Keratinocyte (primary cell): ENCODE measurements at regions not wholly inside any gene's neighbourhood (a gene's known extent, or its start where the extent isn't known, plus 50 kb on each side); places are given as distances from the start of the nearest gene placed in this dataset.

ENCODE experiments used
- DNase-seq: peaks from one replicate; pipeline ENCODE4 v3.0.0-alpha.2; 2011; ENCODE audit warnings: low read depth, missing footprints, low spot score
- FAIRE-seq: peaks from 2 replicates; lab custom pipeline; 2011; peaks lifted over from hg19 to GRCh38; lab: Jason Lieb, UNC
- H2AFZ ChIP-seq: 2 replicates; pipeline ENCODE4 v1.6.0; 2012; ENCODE audit warnings: low read length, control low read depth, inconsistent platforms; ENCODE audit not compliant: control insufficient read depth
- H3K27ac ChIP-seq: 2 replicates; pipeline ENCODE4 v1.5.1; 2011; ENCODE audit warnings: low read length; ENCODE audit not compliant: control insufficient read depth, insufficient read depth
- H3K27me3 ChIP-seq: 3 replicates; pipeline ENCODE4 v1.6.0; 2011; ENCODE audit warnings: low read length; ENCODE audit not compliant: control insufficient read depth, insufficient read depth; ENCODE audit errors: extremely low read depth
- H3K36me3 ChIP-seq, 2 experiments: 2 replicates in 1 of 2; 3 replicates in 1 of 2; pipeline ENCODE4 v1.5.1; 2011; ENCODE audit warnings: low read length in 2 of 2, mild to moderate bottlenecking in 1 of 2; ENCODE audit not compliant: control insufficient read depth in 2 of 2, insufficient read depth in 2 of 2; ENCODE audit errors: extremely low read depth in 1 of 2
- H3K4me1 ChIP-seq: 3 replicates; pipeline ENCODE4 v1.5.1; 2011; ENCODE audit warnings: low read length; ENCODE audit not compliant: control insufficient read depth, insufficient read depth; ENCODE audit errors: extremely low read depth
- H3K4me2 ChIP-seq: 3 replicates; pipeline ENCODE4 v1.6.0; 2011; ENCODE audit warnings: low read depth, low read length; ENCODE audit not compliant: control insufficient read depth, insufficient read depth; ENCODE audit errors: extremely low read depth
- H3K4me3 ChIP-seq, 3 experiments: fragments of 200-600 bp in 1 of 3; sonication (generic) in 1 of 3; 2 replicates in 2 of 3; 3 replicates in 1 of 3; pipeline ENCODE4 v1.5.1; 2011 to 2016; ENCODE audit warnings: low read length in 3 of 3, mild to moderate bottlenecking in 3 of 3, control low read depth in 2 of 3, inconsistent platforms in 1 of 3, low read depth in 1 of 3, mixed read lengths in 1 of 3, mixed run types in 1 of 3, moderate library complexity in 1 of 3; ENCODE audit not compliant: control insufficient read depth in 2 of 3, insufficient read depth in 2 of 3; ENCODE audit errors: extremely low read depth in 1 of 3
- H3K79me2 ChIP-seq: 2 replicates; pipeline ENCODE4 v1.6.0; 2012; ENCODE audit warnings: low read length; ENCODE audit not compliant: control insufficient read depth, insufficient read depth
- H3K9ac ChIP-seq: 3 replicates; pipeline ENCODE4 v1.6.0; 2011; ENCODE audit warnings: low read length; ENCODE audit not compliant: control insufficient read depth, insufficient read depth; ENCODE audit errors: extremely low read depth
- H3K9me1 ChIP-seq: 3 replicates; pipeline ENCODE4 v1.6.0; 2011; ENCODE audit warnings: low read length; ENCODE audit not compliant: control insufficient read depth, insufficient read depth; ENCODE audit errors: extremely low read depth
- H3K9me3 ChIP-seq: 2 replicates; pipeline ENCODE4 v1.5.1; 2012; ENCODE audit warnings: low read depth, low read length; ENCODE audit not compliant: control insufficient read depth
- H4K20me1 ChIP-seq: 3 replicates; pipeline ENCODE4 v1.6.0; 2011; ENCODE audit warnings: low read length; ENCODE audit not compliant: control insufficient read depth, insufficient read depth; ENCODE audit errors: extremely low read depth
- CTCF ChIP-seq, 3 experiments: IDR thresholded peaks in 1 of 3; conservative IDR thresholded peaks in 1 of 3; optimal IDR thresholded peaks in 1 of 3; 2 replicates in 2 of 3; 3 replicates in 1 of 3; pipeline versions ENCODE3 to v1.5.1; 2011; ENCODE audit warnings: low read length in 3 of 3, mild to moderate bottlenecking in 3 of 3, moderate library complexity in 2 of 3, control low read depth in 1 of 3, inconsistent platforms in 1 of 3; ENCODE audit not compliant: insufficient read depth in 2 of 3; ENCODE audit errors: extremely low read depth in 1 of 3
- EZH2 ChIP-seq: IDR thresholded peaks from one replicate; pipeline ENCODE4 v1.6.1; 2012; ENCODE audit warnings: inconsistent platforms, mild to moderate bottlenecking, low read length, moderate library complexity
- dilution Hi-C: fragments of 300-500 bp; cut with MboI; formaldehyde crosslinking; loops from one replicate; pipeline ENCODE4 v1.7.0; 2020; ENCODE audit warnings: low sequenced_read_pairs; ENCODE audit not compliant: extremely low pct_ligation_motif_present

GRCh38 chr15:81573098-81573746 lies 199.2 kb upstream of the TMC3 start:
- H3K4me1 ChIP-seq: peaks cover 9% of the 10 kb centered on the region

GRCh38 chr15:81572190-81572589 lies 198.2 kb upstream of the TMC3 start:
- TF ChIP-seq EZH2 (no peak), CTCF (optimal IDR thresholded peaks at IDR 0.05 in 1 of 3, IDR thresholded peaks at IDR 0.05 in 1 of 3, conservative IDR thresholded peaks at IDR 0.05 in 1 of 3; ENCODE audit: extremely low read depth in 1 of 3, insufficient read depth in 2 of 3, low read length in 3 of 3) (no peak)
- H3K9ac ChIP-seq: no peak overlapping the region
- dilution Hi-C loops: no loop called here
- no peak for DNase-seq
- no peaks in the 10 kb centered on the region for H3K36me3 ChIP-seq
- no peak for FAIRE-seq
- H2AFZ ChIP-seq: no peak overlapping the region
- no peaks in the 10 kb centered on the region for H4K20me1 ChIP-seq
- no peaks in the 10 kb centered on the region for H3K9me3 ChIP-seq
- H3K4me3 ChIP-seq: no peak overlapping the region
- no peak overlapping the region for H3K27ac ChIP-seq
- H3K9me1 ChIP-seq: no peaks in the 10 kb centered on the region
- H3K27me3 ChIP-seq: no peaks in the 10 kb centered on the region
- no peaks in the 10 kb centered on the region for H3K79me2 ChIP-seq
- H3K4me2 ChIP-seq: no peak overlapping the region
- H3K4me1 ChIP-seq: peaks cover 9% of the 10 kb centered on the region

More at GRCh38 chr15:81573098-81573746, 199.2 kb upstream of the TMC3 start:
- dilution Hi-C loops: no loop called here
- no peak overlapping the region for H3K4me3 ChIP-seq
- H3K9ac ChIP-seq: no peak overlapping the region
- no peak for TF ChIP-seq EZH2
- no peak for TF ChIP-seq CTCF (optimal IDR thresholded peaks at IDR 0.05 in 1 of 3, IDR thresholded peaks at IDR 0.05 in 1 of 3, conservative IDR thresholded peaks at IDR 0.05 in 1 of 3; ENCODE audit: extremely low read depth in 1 of 3, insufficient read depth in 2 of 3, low read length in 3 of 3)
- H4K20me1 ChIP-seq: no peaks in the 10 kb centered on the region
- FAIRE-seq: no peak
- H3K79me2 ChIP-seq: no peaks in the 10 kb centered on the region
- no peak overlapping the region for H3K27ac ChIP-seq
- no peaks in the 10 kb centered on the region for H3K27me3 ChIP-seq
- no peaks in the 10 kb centered on the region for H3K9me3 ChIP-seq
- DNase-seq: no peak
- H2AFZ ChIP-seq: no peak overlapping the region
- no peaks in the 10 kb centered on the region for H3K9me1 ChIP-seq
- no peaks in the 10 kb centered on the region for H3K36me3 ChIP-seq
- H3K4me2 ChIP-seq: no peak overlapping the region
